Gastroesophageal sphincter (tissue), 4 donors: ENCODE measurements at regions not wholly inside any gene's neighbourhood (a gene's known extent, or its start where the extent isn't known, plus 50 kb on each side); places are given as distances from the start of the nearest gene placed in this dataset.

ENCODE experiments used
- ATAC-seq: fragments of 150-250 bp; one replicate; pipeline ENCODE4 v1.9.1; 2016; ENCODE audit warnings: mild to moderate bottlenecking, moderate library complexity
- H3K27ac ChIP-seq, 4 donors: fragments of 200-600 bp; sonication (generic) in 3 of 4; 1 replicate in 3 of 4; 2 replicates in 1 of 4; pipeline ENCODE4 v1.5.1; 2016 to 2019
- H3K27me3 ChIP-seq: fragments of 200-600 bp; sonication (generic); one replicate; pipeline ENCODE4 v1.5.1; 2019
- H3K36me3 ChIP-seq, 2 donors: fragments of 200-600 bp; sonication (generic); one replicate each; pipeline ENCODE4 v1.5.1; 2019; ENCODE audit warnings: control low read depth in 1 of 2
- H3K4me1 ChIP-seq, 3 donors: fragments of 200-600 bp; sonication (generic); 1 replicate in 2 of 3; 2 replicates in 1 of 3; pipeline ENCODE4 v1.5.1; 2016 to 2019; ENCODE audit warnings: control low read depth in 2 of 3
- H3K4me3 ChIP-seq, 2 donors: fragments of 200-600 bp; sonication (generic); one replicate each; pipeline ENCODE4 v1.5.1; 2019; ENCODE audit warnings: mild to moderate bottlenecking in 1 of 2, moderate library complexity in 1 of 2
- H3K9me3 ChIP-seq, 3 donors: fragments of 200-600 bp; sonication (generic); one replicate each; pipeline ENCODE4 v1.5.1; 2017 to 2019; ENCODE audit warnings: control low read depth in 2 of 3
- EP300 ChIP-seq: sonication (generic); formaldehyde crosslinking; IDR thresholded peaks from one replicate; pipeline ENCODE4 v1.6.1; 2017; ENCODE audit warnings: antibody characterized with exemption, mild to moderate bottlenecking
- POLR2A ChIP-seq, 2 donors: fragments of 450-650 bp; IDR thresholded peaks; one replicate each; pipeline ENCODE4 v1.6.1; 2017; ENCODE audit warnings: antibody characterized with exemption in 2 of 2, mild to moderate bottlenecking in 2 of 2, moderate library complexity in 1 of 2
- POLR2AphosphoS5 ChIP-seq: sonication (generic); formaldehyde crosslinking; IDR thresholded peaks from one replicate; pipeline ENCODE4 v1.6.1; 2017; ENCODE audit warnings: antibody characterized with exemption
- WGBS, 2 donors: methylation state at CpG; one replicate each; pipeline ENCODE4 v1.1.5; 2018; ENCODE audit warnings: low coverage in 1 of 2; 5-methylcytosine and 5-hydroxymethylcytosine counted together
- TF ChIP-seq, protein P1 (sequence below), 4 experiments: fragments of 200-600 bp in 2 of 4; fragments of 450-650 bp in 2 of 4; sonication (generic) in 1 of 4; IDR thresholded peaks; one replicate each; pipeline ENCODE4 v1.5.1; 2017 to 2019; ENCODE audit warnings: antibody characterized with exemption in 4 of 4, mild to moderate bottlenecking in 2 of 4, moderate library complexity in 2 of 4

DNA sequence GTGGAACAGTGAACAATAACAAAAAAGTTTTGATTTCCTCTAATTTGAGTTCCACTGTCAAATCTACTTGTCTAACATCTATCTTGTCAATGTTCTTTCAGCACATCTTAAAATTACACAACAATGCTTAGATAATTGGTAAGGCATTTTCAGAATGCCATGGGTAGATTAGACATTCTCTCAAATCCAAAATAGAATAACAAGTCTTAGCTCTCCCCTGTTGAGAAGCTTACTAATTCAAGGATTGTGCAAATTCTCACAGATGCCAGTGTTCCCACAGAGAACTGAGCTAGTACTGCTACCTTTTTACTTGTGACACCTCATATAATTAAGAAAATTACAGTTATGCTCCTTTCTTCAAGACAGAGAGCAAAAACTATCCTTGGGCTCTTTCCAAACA, 2442.0 kb downstream of the PCDH7 start:
- H3K9me3 ChIP-seq: peaks cover 0 to 2% (median 0%) of the 10 kb centered on the region in 3 donors
- no peaks in the 10 kb centered on the region for H3K27me3 ChIP-seq
- TF ChIP-seq POLR2AphosphoS5 (no peak), EP300 (no peak), POLR2A (IDR thresholded peaks at IDR 0.05) (no peak)
- TF ChIP-seq, protein P1, sequence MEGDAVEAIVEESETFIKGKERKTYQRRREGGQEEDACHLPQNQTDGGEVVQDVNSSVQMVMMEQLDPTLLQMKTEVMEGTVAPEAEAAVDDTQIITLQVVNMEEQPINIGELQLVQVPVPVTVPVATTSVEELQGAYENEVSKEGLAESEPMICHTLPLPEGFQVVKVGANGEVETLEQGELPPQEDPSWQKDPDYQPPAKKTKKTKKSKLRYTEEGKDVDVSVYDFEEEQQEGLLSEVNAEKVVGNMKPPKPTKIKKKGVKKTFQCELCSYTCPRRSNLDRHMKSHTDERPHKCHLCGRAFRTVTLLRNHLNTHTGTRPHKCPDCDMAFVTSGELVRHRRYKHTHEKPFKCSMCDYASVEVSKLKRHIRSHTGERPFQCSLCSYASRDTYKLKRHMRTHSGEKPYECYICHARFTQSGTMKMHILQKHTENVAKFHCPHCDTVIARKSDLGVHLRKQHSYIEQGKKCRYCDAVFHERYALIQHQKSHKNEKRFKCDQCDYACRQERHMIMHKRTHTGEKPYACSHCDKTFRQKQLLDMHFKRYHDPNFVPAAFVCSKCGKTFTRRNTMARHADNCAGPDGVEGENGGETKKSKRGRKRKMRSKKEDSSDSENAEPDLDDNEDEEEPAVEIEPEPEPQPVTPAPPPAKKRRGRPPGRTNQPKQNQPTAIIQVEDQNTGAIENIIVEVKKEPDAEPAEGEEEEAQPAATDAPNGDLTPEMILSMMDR (IDR thresholded peaks at IDR 0.05): no peak
- H3K27ac ChIP-seq: no peak overlapping the region
- H3K4me1 ChIP-seq: no peaks in the 10 kb centered on the region
- ATAC-seq: no peak
- no peak overlapping the region for H3K4me3 ChIP-seq
- no peaks in the 10 kb centered on the region for H3K36me3 ChIP-seq

DNA sequence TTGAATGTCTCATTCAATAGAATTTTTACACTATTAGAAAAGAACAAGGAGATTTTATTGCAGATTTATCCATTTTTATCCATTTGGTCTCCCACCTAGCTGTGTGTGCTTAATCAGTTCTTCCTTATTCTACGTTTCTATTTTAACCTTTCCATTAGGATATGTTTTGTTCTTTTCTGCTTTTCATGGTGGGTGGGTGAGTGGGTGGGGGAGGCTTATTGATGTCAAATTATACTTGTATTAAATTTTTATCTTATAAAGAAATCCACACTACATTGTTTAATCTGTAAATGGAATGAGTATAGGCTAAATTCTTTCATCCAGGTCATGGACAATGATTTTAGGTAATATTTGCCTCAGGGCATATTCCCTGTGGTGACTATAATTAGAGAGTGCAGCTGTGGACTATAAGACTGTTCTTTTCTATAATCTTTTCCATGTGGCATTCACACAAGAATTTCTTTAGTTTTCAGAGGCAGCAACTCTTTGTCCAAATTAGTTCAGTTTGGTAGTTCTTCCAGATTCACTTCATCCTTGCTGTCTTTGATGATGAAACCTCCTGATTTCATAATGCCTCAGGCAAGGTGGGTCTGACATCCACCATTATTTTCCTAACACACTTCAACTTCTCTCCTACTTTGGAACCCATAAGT, 2451.8 kb downstream of the PCDH7 start:
- H3K9me3 ChIP-seq: no peaks in the 10 kb centered on the region
- no peak overlapping the region for H3K4me3 ChIP-seq
- no peak overlapping the region for H3K27ac ChIP-seq
- no peak for TF ChIP-seq EP300
- TF ChIP-seq, protein P1 (IDR thresholded peaks at IDR 0.05): no peak
- no peak for TF ChIP-seq POLR2A (IDR thresholded peaks at IDR 0.05)
- TF ChIP-seq POLR2AphosphoS5: no peak
- no peak for ATAC-seq
- no peaks in the 10 kb centered on the region for H3K36me3 ChIP-seq
- 58 to 80% methylated on average over 1 of the region's 1 CpG for WGBS, 2 donors
- no peaks in the 10 kb centered on the region for H3K4me1 ChIP-seq
- H3K27me3 ChIP-seq: no peaks in the 10 kb centered on the region

DNA sequence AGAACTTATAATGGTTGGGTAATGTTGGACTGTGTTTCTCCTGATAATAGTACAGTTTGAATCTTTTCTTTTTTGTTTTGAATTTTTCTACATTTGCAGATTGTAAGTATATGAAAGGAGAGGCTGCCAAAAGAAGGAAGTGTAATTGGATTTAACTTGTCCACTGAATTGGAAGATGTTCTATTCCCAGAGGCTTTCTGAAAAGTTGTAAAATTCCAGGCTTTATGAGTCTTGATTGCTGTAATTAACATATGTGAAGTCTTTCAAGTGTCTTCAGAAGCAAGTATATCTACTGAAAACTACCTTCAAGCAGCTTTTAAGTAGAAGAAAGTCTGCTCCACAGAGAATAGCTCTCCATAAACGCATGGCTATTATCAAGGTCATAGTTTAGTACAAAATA, 2456.4 kb downstream of the PCDH7 start:
- Histone ChIP-seq H3K4me1 (no peaks in the 10 kb centered on the region), H3K4me3 (no peak overlapping the region), H3K36me3 (no peaks in the 10 kb centered on the region), H3K27ac (no peak overlapping the region), H3K9me3 (no peaks in the 10 kb centered on the region), H3K27me3 (no peaks in the 10 kb centered on the region)
- no peak for ATAC-seq
- 53 to 75% methylated on average over 1 of the region's 1 CpG for WGBS, 2 donors
- no peak for TF ChIP-seq POLR2AphosphoS5
- no peak for TF ChIP-seq POLR2A (IDR thresholded peaks at IDR 0.05)
- TF ChIP-seq, protein P1 (IDR thresholded peaks at IDR 0.05): no peak
- TF ChIP-seq EP300: no peak

- 63 to 76% methylated on average over 2 of the region's 2 CpGs for WGBS, 2 donors
- H3K4me3 ChIP-seq: no peak overlapping the region
- no peaks in the 10 kb centered on the region for H3K36me3 ChIP-seq
- no peak for ATAC-seq
- H3K27me3 ChIP-seq: no peaks in the 10 kb centered on the region
- no peak for TF ChIP-seq POLR2AphosphoS5
- no peak for TF ChIP-seq EP300
- no peak for TF ChIP-seq POLR2A (IDR thresholded peaks at IDR 0.05)
- TF ChIP-seq, protein P1 (IDR thresholded peaks at IDR 0.05): no peak
- H3K27ac ChIP-seq: no peak overlapping the region
- H3K9me3 ChIP-seq: no peaks in the 10 kb centered on the region
- no peaks in the 10 kb centered on the region for H3K4me1 ChIP-seq
These were observed 2464.6 kb downstream of the PCDH7 start for GRCh38 chr4:33184657-33185290.

DNA sequence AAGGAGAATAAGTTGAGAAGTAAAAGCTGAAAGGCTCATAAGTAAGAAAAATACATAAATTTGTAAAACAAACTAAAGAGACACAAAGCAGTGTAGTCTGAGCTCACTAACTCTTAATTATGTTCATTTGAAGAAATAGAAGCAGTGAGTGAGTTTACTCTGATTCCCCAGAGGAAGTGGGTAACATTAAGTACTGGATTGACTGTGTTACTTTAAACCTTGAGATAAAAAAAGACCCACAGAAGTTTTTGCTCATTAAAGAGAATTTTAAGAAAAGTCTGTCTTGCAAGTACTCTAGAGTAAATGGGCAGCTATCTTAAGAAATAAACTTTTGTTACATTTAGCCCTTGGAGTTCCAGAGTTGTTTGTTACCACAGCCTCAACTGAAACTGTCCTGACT, 2466.9 kb downstream of the PCDH7 start:
- H3K27ac ChIP-seq: no peak overlapping the region
- no peak for TF ChIP-seq EP300
- TF ChIP-seq POLR2AphosphoS5: no peak
- TF ChIP-seq, protein P1 (IDR thresholded peaks at IDR 0.05): no peak
- TF ChIP-seq POLR2A (IDR thresholded peaks at IDR 0.05): no peak
- H3K9me3 ChIP-seq: no peaks in the 10 kb centered on the region
- no peak overlapping the region for H3K4me3 ChIP-seq
- H3K36me3 ChIP-seq: no peaks in the 10 kb centered on the region
- no peaks in the 10 kb centered on the region for H3K4me1 ChIP-seq
- no peak for ATAC-seq
- H3K27me3 ChIP-seq: no peaks in the 10 kb centered on the region
